Neural cell (in vitro differentiated cells): ENCODE measurements at regions not wholly inside any gene's neighbourhood (a gene's known extent, or its start where the extent isn't known, plus 50 kb on each side); places are given as distances from the start of the nearest gene placed in this dataset.

Experiments
- H2AFZ ChIP-seq: fragments of 200-600, 300-800 bp; sonication (generic), shearing (Covaris generic); 2 replicates; pipeline ENCODE4 v1.6.0; 2014; ENCODE audit warnings: low read depth, mild to moderate bottlenecking, antibody characterized with exemption, low read length, moderate library complexity
- H3F3A ChIP-seq: fragments of 200-600 bp; shearing (Covaris generic); 2 replicates; pipeline ENCODE4 v1.6.1; 2016; ENCODE audit warnings: mild to moderate bottlenecking, moderate library complexity, mixed read lengths, antibody characterized with exemption, low read length; ENCODE audit not compliant: insufficient read depth, poor library complexity, severe bottlenecking
- H3K27ac ChIP-seq: fragments of 200-600, 300-800 bp; sonication (generic), shearing (Covaris generic); 2 replicates; pipeline ENCODE4 v1.5.1; 2014; ENCODE audit warnings: mild to moderate bottlenecking, low read length, moderate library complexity
- H3K27me3 ChIP-seq: fragments of 300-800, 200-600 bp; sonication (generic), shearing (Covaris generic); 2 replicates; pipeline ENCODE4 v1.6.0; 2014; ENCODE audit warnings: mild to moderate bottlenecking, low read depth, low read length, moderate library complexity; ENCODE audit not compliant: insufficient read depth
- H3K36me3 ChIP-seq: fragments of 300-800, 200-600 bp; sonication (generic), shearing (Covaris generic); 2 replicates; pipeline ENCODE4 v1.5.1; 2014; ENCODE audit warnings: mild to moderate bottlenecking, antibody characterized with exemption, low read length, moderate library complexity; ENCODE audit not compliant: insufficient read depth
- H3K4me2 ChIP-seq: fragments of 300-800, 200-600 bp; sonication (generic), shearing (Covaris generic); 2 replicates; pipeline ENCODE4 v1.6.0; 2014; ENCODE audit warnings: mild to moderate bottlenecking, low read length
- H3K4me3 ChIP-seq: fragments of 300-800, 200-600 bp; sonication (generic), shearing (Covaris generic); 2 replicates; pipeline ENCODE4 v1.5.1; 2014; ENCODE audit warnings: mild to moderate bottlenecking, low read length, moderate library complexity
- H3K79me2 ChIP-seq: fragments of 200-600 bp; shearing (Covaris generic); replicated peaks from 2 replicates; pipeline ENCODE4 v1.6.0; 2014; ENCODE audit warnings: mild to moderate bottlenecking, low read length, moderate library complexity; ENCODE audit not compliant: insufficient read depth
- H3K9ac ChIP-seq: fragments of 300-800, 200-600 bp; sonication (generic), shearing (Covaris generic); 2 replicates; pipeline ENCODE4 v1.6.1; 2016; ENCODE audit warnings: mild to moderate bottlenecking, low read length, mixed read lengths
- H3K9me2 ChIP-seq: fragments of 200-600 bp; shearing (Covaris generic); 2 replicates; pipeline ENCODE4 v1.6.1; 2016; ENCODE audit warnings: mild to moderate bottlenecking, low read length, mixed read lengths; ENCODE audit not compliant: insufficient read depth
- H3K9me3 ChIP-seq: fragments of 200-600, 300-800 bp; sonication (generic), shearing (Covaris generic); 2 replicates; pipeline ENCODE4 v1.6.1; 2016; ENCODE audit warnings: mild to moderate bottlenecking, mixed run types, low read length, moderate library complexity, mixed read lengths
- H4K20me1 ChIP-seq: fragments of 200-600 bp; shearing (Covaris generic); 2 replicates; pipeline ENCODE4 v1.6.1; 2016; ENCODE audit warnings: mild to moderate bottlenecking, mixed run types; ENCODE audit not compliant: insufficient read depth
- CTCF ChIP-seq: fragments of 450-650 bp; IDR thresholded peaks from 2 replicates; pipeline ENCODE4 v1.5.1; 2014; ENCODE audit warnings: antibody characterized with exemption, mild to moderate bottlenecking, moderate library complexity; ENCODE audit not compliant: poor library complexity, severe bottlenecking
- EP300 ChIP-seq: fragments of 450-650 bp; conservative IDR thresholded peaks from 2 replicates; pipeline ENCODE4 v1.6.1; 2014; ENCODE audit warnings: antibody characterized with exemption, mild to moderate bottlenecking, moderate library complexity; ENCODE audit not compliant: poor library complexity, severe bottlenecking
- EZH2 ChIP-seq: fragments of 200-600, 300-800 bp; shearing (Covaris generic), sonication (generic); IDR thresholded peaks from 2 replicates; pipeline ENCODE4 v1.6.1; 2014; ENCODE audit warnings: antibody characterized with exemption, low read length, borderline replicate concordance, mild to moderate bottlenecking; ENCODE audit not compliant: insufficient read depth, poor library complexity, severe bottlenecking
- MXI1 ChIP-seq: fragments of 450-650 bp; conservative IDR thresholded peaks from 2 replicates; pipeline ENCODE4 v1.6.1; 2014; ENCODE audit warnings: antibody characterized with exemption, mild to moderate bottlenecking; ENCODE audit not compliant: poor library complexity, severe bottlenecking
- POLR2AphosphoS5 ChIP-seq: IDR thresholded peaks from 2 replicates; pipeline ENCODE4 v1.6.1; 2012
- RAD21 ChIP-seq: fragments of 450-650 bp; conservative IDR thresholded peaks from 2 replicates; pipeline ENCODE4 v1.6.1; 2014; ENCODE audit warnings: antibody characterized with exemption, mild to moderate bottlenecking, moderate library complexity
- REST ChIP-seq: IDR thresholded peaks from 2 replicates; pipeline ENCODE4 v1.6.1; 2012; ENCODE audit warnings: borderline replicate concordance
- SMC3 ChIP-seq: fragments of 450-650 bp; conservative IDR thresholded peaks from 2 replicates; pipeline ENCODE4 v1.6.1; 2014; ENCODE audit warnings: antibody characterized with exemption, mild to moderate bottlenecking, moderate library complexity; ENCODE audit not compliant: poor library complexity
- TAF1 ChIP-seq: IDR thresholded peaks from 2 replicates; pipeline ENCODE4 v1.6.1; 2012; ENCODE audit warnings: low read depth

GRCh38 chrX:74218895-74219294, 85.1 kb upstream of the ZCCHC13 start:
- Histone ChIP-seq H3K4me3 (no peak overlapping the region), H3K27ac (no peak overlapping the region), H4K20me1 (no peaks in the 10 kb centered on the region), H3K79me2 (no peaks in the 10 kb centered on the region), H3F3A (no peaks in the 10 kb centered on the region), H3K9me3 (no peaks in the 10 kb centered on the region), H3K27me3 (no peaks in the 10 kb centered on the region), H3K4me2 (no peak overlapping the region), H2AFZ (no peak overlapping the region), H3K9ac (no peak overlapping the region), H3K36me3 (no peaks in the 10 kb centered on the region), H3K9me2 (no peaks in the 10 kb centered on the region)
- no peak for TF ChIP-seq EP300
- no peak for TF ChIP-seq MXI1
- TF ChIP-seq RAD21, result no peak
- no peak for TF ChIP-seq REST
- no peak for TF ChIP-seq SMC3
- TF ChIP-seq CTCF, result no peak
- no peak for TF ChIP-seq POLR2AphosphoS5
- no peak for TF ChIP-seq EZH2
- no peak for TF ChIP-seq TAF1

GRCh38 chrX:74216421-74216820, 87.6 kb upstream of the ZCCHC13 start:
- Histone ChIP-seq H3K36me3 (no peaks in the 10 kb centered on the region), H3K79me2 (no peaks in the 10 kb centered on the region), H3K4me2 (no peak overlapping the region), H3K9me3 (no peaks in the 10 kb centered on the region), H4K20me1 (no peaks in the 10 kb centered on the region), H3F3A (no peaks in the 10 kb centered on the region), H3K27me3 (no peaks in the 10 kb centered on the region), H3K9ac (no peak overlapping the region), H3K9me2 (no peaks in the 10 kb centered on the region), H3K27ac (no peak overlapping the region), H2AFZ (no peak overlapping the region), H3K4me3 (no peak overlapping the region)
- no peak for TF ChIP-seq POLR2AphosphoS5
- TF ChIP-seq CTCF, result no peak
- TF ChIP-seq RAD21, result no peak
- no peak for TF ChIP-seq EZH2
- no peak for TF ChIP-seq SMC3
- no peak for TF ChIP-seq EP300
- TF ChIP-seq REST, result no peak
- TF ChIP-seq TAF1, result no peak
- no peak for TF ChIP-seq MXI1
